DND-41 (cell line): ENCODE measurements at regions not wholly inside any gene's neighbourhood (a gene's known extent, or its start where the extent isn't known, plus 50 kb on each side); places are given as distances from the start of the nearest gene placed in this dataset.

ENCODE experiments used
- EZH2 ChIP-seq: IDR thresholded peaks from 3 replicates; pipeline ENCODE4 v1.6.1; 2012; ENCODE audit warnings: borderline replicate concordance, low read depth, mild to moderate bottlenecking, moderate library complexity, low read length, inconsistent platforms; ENCODE audit not compliant: severe bottlenecking
- TF ChIP-seq, protein P1 (sequence below): IDR thresholded peaks from 2 replicates; pipeline ENCODE4 v1.5.1; 2012; ENCODE audit warnings: borderline replicate concordance, low read length, moderate library complexity, mild to moderate bottlenecking; ENCODE audit not compliant: poor library complexity, severe bottlenecking; ENCODE audit errors: extremely low read depth

- TF ChIP-seq, protein P1, sequence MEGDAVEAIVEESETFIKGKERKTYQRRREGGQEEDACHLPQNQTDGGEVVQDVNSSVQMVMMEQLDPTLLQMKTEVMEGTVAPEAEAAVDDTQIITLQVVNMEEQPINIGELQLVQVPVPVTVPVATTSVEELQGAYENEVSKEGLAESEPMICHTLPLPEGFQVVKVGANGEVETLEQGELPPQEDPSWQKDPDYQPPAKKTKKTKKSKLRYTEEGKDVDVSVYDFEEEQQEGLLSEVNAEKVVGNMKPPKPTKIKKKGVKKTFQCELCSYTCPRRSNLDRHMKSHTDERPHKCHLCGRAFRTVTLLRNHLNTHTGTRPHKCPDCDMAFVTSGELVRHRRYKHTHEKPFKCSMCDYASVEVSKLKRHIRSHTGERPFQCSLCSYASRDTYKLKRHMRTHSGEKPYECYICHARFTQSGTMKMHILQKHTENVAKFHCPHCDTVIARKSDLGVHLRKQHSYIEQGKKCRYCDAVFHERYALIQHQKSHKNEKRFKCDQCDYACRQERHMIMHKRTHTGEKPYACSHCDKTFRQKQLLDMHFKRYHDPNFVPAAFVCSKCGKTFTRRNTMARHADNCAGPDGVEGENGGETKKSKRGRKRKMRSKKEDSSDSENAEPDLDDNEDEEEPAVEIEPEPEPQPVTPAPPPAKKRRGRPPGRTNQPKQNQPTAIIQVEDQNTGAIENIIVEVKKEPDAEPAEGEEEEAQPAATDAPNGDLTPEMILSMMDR, result no peak
- no peak for TF ChIP-seq EZH2
Measured at GRCh38 chr1:29729281-29729680, 493.0 kb downstream of the PTPRU start.
